Endothelial cell (in vitro differentiated cells): ENCODE measurements at regions not wholly inside any gene's neighbourhood (a gene's known extent, or its start where the extent isn't known, plus 50 kb on each side); places are given as distances from the start of the nearest gene placed in this dataset.

Experiments
- DNase-seq: peaks from one replicate; pipeline ENCODE4 v3.0.0; 2021; ENCODE audit warnings: low spot score
- H3K27ac Mint-ChIP-seq: one replicate; pipeline ENCODE4 v1.8.0; 2021; ENCODE audit warnings: mixed read lengths, inconsistent platforms; ENCODE audit not compliant: unreplicated experiment
- H3K27me3 Mint-ChIP-seq: one replicate; pipeline ENCODE4 v1.8.0; 2021; ENCODE audit warnings: mild to moderate bottlenecking, moderate library complexity, mixed read lengths, inconsistent platforms; ENCODE audit not compliant: unreplicated experiment
- H3K36me3 Mint-ChIP-seq: one replicate; pipeline ENCODE4 v1.8.0; 2021; ENCODE audit warnings: mild to moderate bottlenecking, low read depth, mixed read lengths, inconsistent platforms; ENCODE audit not compliant: unreplicated experiment
- H3K4me1 Mint-ChIP-seq: one replicate; pipeline ENCODE4 v1.8.0; 2021; ENCODE audit warnings: mild to moderate bottlenecking, mixed read lengths, inconsistent platforms; ENCODE audit not compliant: unreplicated experiment
- H3K4me3 Mint-ChIP-seq: one replicate; pipeline ENCODE4 v1.8.0; 2021; ENCODE audit warnings: mild to moderate bottlenecking, mixed read lengths, inconsistent platforms; ENCODE audit not compliant: unreplicated experiment
- H3K9me3 Mint-ChIP-seq: one replicate; pipeline ENCODE4 v1.8.0; 2021; ENCODE audit warnings: mixed read lengths, inconsistent platforms; ENCODE audit not compliant: unreplicated experiment
- TF ChIP-seq, protein P1 (sequence below): fragments of 200-600 bp; sonication (generic); IDR thresholded peaks from one replicate; pipeline ENCODE4 v1.5.0; 2021; ENCODE audit warnings: antibody characterized with exemption; ENCODE audit not compliant: unreplicated experiment

DNA sequence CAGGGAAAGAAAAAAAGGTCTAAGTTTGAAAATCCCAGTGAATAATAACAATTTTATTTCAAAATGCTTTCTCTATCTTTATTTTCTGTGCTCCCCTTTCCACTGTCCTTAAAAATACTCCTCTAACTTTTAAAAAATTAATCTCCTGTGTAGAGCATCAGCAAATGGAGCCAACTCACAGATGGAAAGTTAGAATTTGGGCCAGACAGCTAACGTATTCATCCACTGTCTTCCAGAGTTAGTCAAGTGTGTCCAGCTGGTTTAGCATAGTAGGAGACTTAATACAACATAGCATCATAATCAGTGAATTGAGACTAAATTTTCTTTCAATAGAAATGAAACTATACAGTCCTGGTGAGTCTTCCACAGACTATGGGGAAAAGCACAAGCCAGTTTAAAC lies 419.0 kb upstream of the LRRC7 start:
- Mint-ChIP-seq H3K27me3 (no peaks in the 10 kb centered on the region), H3K4me1 (no peaks in the 10 kb centered on the region), H3K36me3 (no peaks in the 10 kb centered on the region), H3K9me3 (no peaks in the 10 kb centered on the region), H3K27ac (no peak overlapping the region), H3K4me3 (no peak overlapping the region)
- no peak for DNase-seq
- TF ChIP-seq, protein P1, sequence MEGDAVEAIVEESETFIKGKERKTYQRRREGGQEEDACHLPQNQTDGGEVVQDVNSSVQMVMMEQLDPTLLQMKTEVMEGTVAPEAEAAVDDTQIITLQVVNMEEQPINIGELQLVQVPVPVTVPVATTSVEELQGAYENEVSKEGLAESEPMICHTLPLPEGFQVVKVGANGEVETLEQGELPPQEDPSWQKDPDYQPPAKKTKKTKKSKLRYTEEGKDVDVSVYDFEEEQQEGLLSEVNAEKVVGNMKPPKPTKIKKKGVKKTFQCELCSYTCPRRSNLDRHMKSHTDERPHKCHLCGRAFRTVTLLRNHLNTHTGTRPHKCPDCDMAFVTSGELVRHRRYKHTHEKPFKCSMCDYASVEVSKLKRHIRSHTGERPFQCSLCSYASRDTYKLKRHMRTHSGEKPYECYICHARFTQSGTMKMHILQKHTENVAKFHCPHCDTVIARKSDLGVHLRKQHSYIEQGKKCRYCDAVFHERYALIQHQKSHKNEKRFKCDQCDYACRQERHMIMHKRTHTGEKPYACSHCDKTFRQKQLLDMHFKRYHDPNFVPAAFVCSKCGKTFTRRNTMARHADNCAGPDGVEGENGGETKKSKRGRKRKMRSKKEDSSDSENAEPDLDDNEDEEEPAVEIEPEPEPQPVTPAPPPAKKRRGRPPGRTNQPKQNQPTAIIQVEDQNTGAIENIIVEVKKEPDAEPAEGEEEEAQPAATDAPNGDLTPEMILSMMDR: no peak

DNA sequence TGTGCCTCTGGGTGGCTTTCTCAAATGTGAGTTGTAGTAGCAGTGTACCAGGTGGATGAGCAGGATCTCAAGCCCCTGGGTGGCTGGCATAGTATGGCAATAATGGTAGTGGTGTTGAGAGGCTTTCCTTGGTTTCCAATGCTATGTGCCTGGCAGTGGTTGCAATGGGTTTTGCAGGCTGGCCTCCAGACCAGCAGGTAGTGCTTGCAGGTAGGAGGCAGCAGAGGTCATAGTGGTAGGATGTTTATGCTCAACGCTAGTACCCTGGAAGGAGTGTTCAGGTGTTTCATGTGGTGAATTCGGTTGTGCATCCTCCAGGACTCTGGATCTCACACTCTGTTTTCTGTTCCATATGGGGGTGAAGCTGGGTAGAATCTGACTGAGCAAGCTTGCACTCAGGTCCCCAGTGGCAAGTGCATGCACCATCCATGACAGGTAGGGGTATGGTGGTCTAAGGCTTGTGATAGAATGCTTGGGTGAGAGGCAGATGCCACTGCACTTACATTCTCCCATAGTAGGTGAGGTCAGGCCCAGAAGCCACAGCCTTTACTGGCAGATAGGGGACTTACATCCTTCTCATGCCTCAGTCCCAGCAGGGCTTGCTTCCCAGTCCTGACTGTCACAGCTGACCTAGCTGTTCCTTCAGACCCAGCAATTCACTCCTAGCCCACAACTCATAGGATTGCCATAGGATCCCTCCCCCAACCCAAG lies 410.5 kb upstream of the LRRC7 start:
- Mint-ChIP-seq H3K9me3 (no peaks in the 10 kb centered on the region), H3K27ac (no peak overlapping the region), H3K4me3 (no peak overlapping the region), H3K4me1 (no peaks in the 10 kb centered on the region), H3K27me3 (no peaks in the 10 kb centered on the region), H3K36me3 (no peaks in the 10 kb centered on the region)
- TF ChIP-seq, protein P1: no peak
- no peak for DNase-seq

DNA sequence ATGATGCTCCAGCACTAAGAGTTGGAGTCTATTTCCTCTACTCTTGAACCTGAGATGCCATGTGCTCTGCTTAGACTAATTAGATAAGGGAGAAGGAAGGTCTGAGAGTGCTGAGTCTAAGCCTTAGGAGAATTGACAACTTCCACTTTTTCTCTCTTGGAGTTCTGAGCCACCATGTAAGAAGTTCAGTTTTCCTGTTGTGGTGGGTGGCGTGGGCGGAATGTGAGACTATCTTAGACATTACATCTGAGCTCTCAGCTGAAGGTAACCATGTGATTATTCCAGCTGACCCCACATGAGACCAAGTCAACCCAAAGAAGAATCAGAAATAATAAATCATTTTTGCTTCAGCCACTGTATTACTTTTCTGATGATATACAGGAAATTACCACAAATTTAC lies 404.5 kb upstream of the LRRC7 start:
- no peaks in the 10 kb centered on the region for H3K9me3 Mint-ChIP-seq
- DNase-seq: no peak
- no peak overlapping the region for H3K27ac Mint-ChIP-seq
- TF ChIP-seq, protein P1: no peak
- no peak overlapping the region for H3K4me3 Mint-ChIP-seq
- H3K27me3 Mint-ChIP-seq: peaks cover 1% of the 10 kb centered on the region
- no peaks in the 10 kb centered on the region for H3K4me1 Mint-ChIP-seq
- H3K36me3 Mint-ChIP-seq: no peaks in the 10 kb centered on the region

DNA sequence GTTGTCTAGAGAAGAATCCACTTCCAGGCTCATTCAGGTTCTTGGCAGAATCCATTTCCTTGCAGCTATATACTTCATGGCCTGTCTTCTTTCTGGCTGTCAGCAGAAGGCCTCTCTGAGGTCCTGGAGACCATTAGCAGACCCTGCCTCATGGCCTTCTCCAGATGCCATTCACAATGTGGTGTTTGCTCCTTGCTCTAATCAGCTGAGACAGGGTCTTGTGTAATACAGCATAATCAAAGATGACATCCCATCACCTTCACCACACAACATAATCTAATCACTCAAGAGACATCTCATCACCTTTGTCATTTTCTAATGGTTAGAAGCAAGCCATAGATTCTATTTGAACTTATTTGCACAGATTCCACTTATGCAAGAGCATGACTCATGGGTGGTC lies 403.9 kb upstream of the LRRC7 start:
- peaks cover 1% of the 10 kb centered on the region for H3K27me3 Mint-ChIP-seq
- no peak overlapping the region for H3K27ac Mint-ChIP-seq
- no peak overlapping the region for H3K4me3 Mint-ChIP-seq
- no peaks in the 10 kb centered on the region for H3K4me1 Mint-ChIP-seq
- TF ChIP-seq, protein P1: no peak
- DNase-seq: no peak
- H3K36me3 Mint-ChIP-seq: no peaks in the 10 kb centered on the region
- H3K9me3 Mint-ChIP-seq: no peaks in the 10 kb centered on the region

DNA sequence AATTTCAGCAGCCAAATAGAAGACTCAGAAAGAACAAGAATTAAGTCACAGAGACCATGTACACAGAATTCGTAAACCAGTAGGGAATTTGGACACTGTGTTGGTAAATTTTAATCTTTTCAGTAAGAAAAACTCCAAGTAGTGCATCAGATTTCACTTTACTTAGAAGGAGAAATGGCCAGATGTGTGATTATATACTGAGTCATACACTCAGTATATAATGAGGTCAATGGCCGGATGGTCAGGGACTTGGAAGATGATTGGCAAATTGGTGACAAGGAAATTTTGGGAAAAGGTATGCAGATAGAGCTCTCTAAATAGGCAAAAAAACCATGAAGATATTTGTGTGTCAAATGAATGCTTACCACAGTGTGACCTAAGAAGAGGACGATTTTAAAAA lies 399.8 kb upstream of the LRRC7 start:
- Mint-ChIP-seq H3K27me3 (peaks cover 1% of the 10 kb centered on the region), H3K9me3 (no peaks in the 10 kb centered on the region), H3K27ac (no peak overlapping the region), H3K4me1 (no peaks in the 10 kb centered on the region), H3K4me3 (no peak overlapping the region), H3K36me3 (peaks cover 4% of the 10 kb centered on the region)
- TF ChIP-seq, protein P1: no peak
- DNase-seq: no peak
